ENCODE measurements at regions not wholly inside any gene's neighbourhood (a gene's known extent, or its start where the extent isn't known, plus 50 kb on each side); places are given as distances from the start of the nearest gene placed in this dataset.

GRCh38 chr6:22666021-22666420 lies 96.7 kb downstream of the HDGFL1 start:
- no peak for TF ChIP-seq JUN (CRISPR knock-in tag; IDR thresholded peaks at IDR 0.05)
- no peak for TF ChIP-seq KDM4B (CRISPR knock-in tag; IDR thresholded peaks at IDR 0.05)

Data from HepG2 (cell line).